ENCODE measurements at regions not wholly inside any gene's neighbourhood (a gene's known extent, or its start where the extent isn't known, plus 50 kb on each side); places are given as distances from the start of the nearest gene placed in this dataset.

DNA sequence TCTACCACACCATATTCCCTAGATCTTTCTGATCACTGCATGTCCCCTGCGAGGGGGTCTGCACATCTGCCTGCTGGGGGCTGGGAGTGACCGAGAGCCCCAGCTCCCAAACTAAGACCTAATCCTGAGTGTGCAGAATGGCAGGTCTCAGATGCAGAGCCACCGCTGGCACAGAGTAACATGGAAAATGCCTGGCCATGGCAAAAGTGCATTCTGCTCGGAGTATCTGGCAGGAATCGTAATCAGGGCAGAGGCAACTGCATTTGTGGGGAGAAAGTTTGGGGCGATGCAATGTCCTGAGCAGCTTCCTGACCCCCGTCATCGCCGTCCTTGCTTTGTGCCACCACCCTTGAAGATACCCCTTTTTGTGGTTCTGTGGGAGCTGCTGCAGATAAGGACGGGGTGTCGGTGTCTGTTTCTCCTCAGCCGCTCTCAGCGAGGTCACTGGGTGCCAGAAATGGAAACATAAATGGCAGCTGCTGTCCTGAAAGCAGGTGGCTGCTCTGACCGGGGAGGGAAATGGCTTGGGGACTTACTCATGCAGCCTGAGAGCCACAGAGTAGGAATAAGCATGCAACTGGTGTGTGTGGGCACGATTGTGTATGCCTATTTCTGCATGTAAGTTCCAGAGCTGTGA, 157.9 kb downstream of the LY86 start:
- TF ChIP-seq TAF1 (conservative IDR thresholded peaks at IDR 0.05) (no peak), FOXA2 (IDR thresholded peaks at IDR 0.05) (no peak)
- Histone ChIP-seq H3K36me3 (ENCODE audit: control insufficient read depth in 4 of 4, insufficient read depth in 3 of 4, low read depth in 1 of 4, low read length in 3 of 4) (no peaks in the 10 kb centered on the region), H3K9ac (ENCODE audit: low read depth in 1 of 2, low read length in 2 of 2) (no peak overlapping the region), H3K4me3 (ENCODE audit: low read depth in 1 of 3, low read length in 3 of 3) (no peak overlapping the region), H3K27me3 (ENCODE audit: control insufficient read depth in 4 of 4, insufficient read depth in 4 of 4, low read length in 3 of 4) (no peaks in the 10 kb centered on the region), H3K9me3 (ENCODE audit: control insufficient read depth in 4 of 4, low read length in 3 of 4) (no peaks in the 10 kb centered on the region), H3K27ac (ENCODE audit: low read depth in 1 of 2, low read length in 2 of 2) (no peak overlapping the region), H3K4me1 (ENCODE audit: control insufficient read depth in 4 of 4, insufficient read depth in 4 of 4, low read length in 3 of 4) (peaks cover 4 to 32% (median 18%) of the 10 kb centered on the region in 4 donors)
- no peak for DNase-seq (ENCODE audit: low spot score)
- 83% methylated on average over 15 of the region's 15 CpGs for WGBS

- H3K4me1 ChIP-seq (ENCODE audit: control insufficient read depth in 4 of 4, insufficient read depth in 4 of 4, low read length in 3 of 4): peaks cover 4 to 32% (median 18%) of the 10 kb centered on the region in 4 donors
- no peak for DNase-seq (ENCODE audit: low spot score)
- 98% methylated on average over 3 of the region's 3 CpGs for WGBS
- TF ChIP-seq FOXA2 (IDR thresholded peaks at IDR 0.05): no peak
- no peak for TF ChIP-seq ZBTB33 (IDR thresholded peaks at IDR 0.05)
- no peak for TF ChIP-seq TAF1 (conservative IDR thresholded peaks at IDR 0.05)
- no peak for TF ChIP-seq CTCF (IDR thresholded peaks at IDR 0.05; ENCODE audit: low read depth, low read length, missing input control)
- TF ChIP-seq FOXA1 (IDR thresholded peaks at IDR 0.05): no peak
- no peak for TF ChIP-seq RAD21 (IDR thresholded peaks at IDR 0.05)
- H3K27ac ChIP-seq (ENCODE audit: low read depth in 1 of 2, low read length in 2 of 2): no peak overlapping the region
- no peaks in the 10 kb centered on the region for H3K36me3 ChIP-seq (ENCODE audit: control insufficient read depth in 4 of 4, insufficient read depth in 3 of 4, low read depth in 1 of 4, low read length in 3 of 4)
- no peaks in the 10 kb centered on the region for H3K27me3 ChIP-seq (ENCODE audit: control insufficient read depth in 4 of 4, insufficient read depth in 4 of 4, low read length in 3 of 4)
- no peak overlapping the region for H3K4me3 ChIP-seq (ENCODE audit: low read depth in 1 of 3, low read length in 3 of 3)
- H3K9me3 ChIP-seq (ENCODE audit: control insufficient read depth in 4 of 4, low read length in 3 of 4): no peaks in the 10 kb centered on the region
- no peak overlapping the region for H3K9ac ChIP-seq (ENCODE audit: low read depth in 1 of 2, low read length in 2 of 2)
Observed at GRCh38 chr6:6746970-6747338, 158.4 kb downstream of the LY86 start.

GRCh38 chr6:6747371-6747770, 158.9 kb downstream of the LY86 start:
- H3K27ac ChIP-seq (ENCODE audit: low read depth in 1 of 2, low read length in 2 of 2): no peak overlapping the region
- 91% methylated on average over 6 of the region's 6 CpGs for WGBS
- H3K9ac ChIP-seq (ENCODE audit: low read depth in 1 of 2, low read length in 2 of 2): no peak overlapping the region
- H3K4me1 ChIP-seq (ENCODE audit: control insufficient read depth in 4 of 4, insufficient read depth in 4 of 4, low read length in 3 of 4): peaks cover 4 to 32% (median 18%) of the 10 kb centered on the region in 4 donors
- H3K9me3 ChIP-seq (ENCODE audit: control insufficient read depth in 4 of 4, low read length in 3 of 4): no peaks in the 10 kb centered on the region
- no peak for DNase-seq (ENCODE audit: low spot score)
- no peaks in the 10 kb centered on the region for H3K27me3 ChIP-seq (ENCODE audit: control insufficient read depth in 4 of 4, insufficient read depth in 4 of 4, low read length in 3 of 4)
- no peaks in the 10 kb centered on the region for H3K36me3 ChIP-seq (ENCODE audit: control insufficient read depth in 4 of 4, insufficient read depth in 3 of 4, low read depth in 1 of 4, low read length in 3 of 4)
- no peak overlapping the region for H3K4me3 ChIP-seq (ENCODE audit: low read depth in 1 of 3, low read length in 3 of 3)
- TF ChIP-seq EGR1 (IDR thresholded peaks at IDR 0.05; ENCODE audit: low read depth in 2 of 2) (no peak), SP1 (IDR thresholded peaks at IDR 0.05) (no peak), FOXA2 (IDR thresholded peaks at IDR 0.05) (no peak), MAX (IDR thresholded peaks at IDR 0.05) (no peak), RXRA (IDR thresholded peaks at IDR 0.05) (no peak), GABPA (IDR thresholded peaks at IDR 0.05 in 1 of 2, conservative IDR thresholded peaks at IDR 0.05 in 1 of 2) (no peak), CTCF (IDR thresholded peaks at IDR 0.05; ENCODE audit: low read depth, low read length, missing input control) (no peak), HNF4A (conservative IDR thresholded peaks at IDR 0.05) (no peak), HNF4G (IDR thresholded peaks at IDR 0.05) (no peak), REST (IDR thresholded peaks at IDR 0.05) (no peak), ZBTB33 (IDR thresholded peaks at IDR 0.05) (no peak), YY1 (IDR thresholded peaks at IDR 0.05) (no peak), FOXA1 (IDR thresholded peaks at IDR 0.05) (no peak)

All from liver (tissue), 8 donors.